DND-41 (cell line): ENCODE measurements at regions not wholly inside any gene's neighbourhood (a gene's known extent, or its start where the extent isn't known, plus 50 kb on each side); places are given as distances from the start of the nearest gene placed in this dataset.

Experiments
- CTCF ChIP-seq: IDR thresholded peaks from 2 replicates; pipeline ENCODE4 v1.5.1; 2012; ENCODE audit warnings: borderline replicate concordance, low read length, moderate library complexity, mild to moderate bottlenecking; ENCODE audit not compliant: poor library complexity, severe bottlenecking; ENCODE audit errors: extremely low read depth
- EZH2 ChIP-seq: IDR thresholded peaks from 3 replicates; pipeline ENCODE4 v1.6.1; 2012; ENCODE audit warnings: borderline replicate concordance, low read depth, mild to moderate bottlenecking, moderate library complexity, low read length, inconsistent platforms; ENCODE audit not compliant: severe bottlenecking

GRCh38 chr2:55807900-55808299 lies 114.3 kb upstream of the PNPT1 start:
- no peak for TF ChIP-seq CTCF
- no peak for TF ChIP-seq EZH2
